GM12864 (cell line): ENCODE measurements at regions not wholly inside any gene's neighbourhood (a gene's known extent, or its start where the extent isn't known, plus 50 kb on each side); places are given as distances from the start of the nearest gene placed in this dataset.

Experiments
- DNase-seq: peaks from one replicate; pipeline ENCODE4 v3.0.0-alpha.2; 2011; ENCODE audit warnings: low read depth
- H3K4me3 ChIP-seq: 2 replicates; pipeline ENCODE4 v1.5.1; 2011; ENCODE audit warnings: mild to moderate bottlenecking, low read depth, low read length, control low read depth
- TF ChIP-seq, protein P1 (sequence below): IDR thresholded peaks from 2 replicates; pipeline ENCODE4 v1.5.1; 2011; ENCODE audit warnings: low read depth, mild to moderate bottlenecking, moderate library complexity, low read length, control low read depth, inconsistent platforms; ENCODE audit errors: missing control alignments

DNA sequence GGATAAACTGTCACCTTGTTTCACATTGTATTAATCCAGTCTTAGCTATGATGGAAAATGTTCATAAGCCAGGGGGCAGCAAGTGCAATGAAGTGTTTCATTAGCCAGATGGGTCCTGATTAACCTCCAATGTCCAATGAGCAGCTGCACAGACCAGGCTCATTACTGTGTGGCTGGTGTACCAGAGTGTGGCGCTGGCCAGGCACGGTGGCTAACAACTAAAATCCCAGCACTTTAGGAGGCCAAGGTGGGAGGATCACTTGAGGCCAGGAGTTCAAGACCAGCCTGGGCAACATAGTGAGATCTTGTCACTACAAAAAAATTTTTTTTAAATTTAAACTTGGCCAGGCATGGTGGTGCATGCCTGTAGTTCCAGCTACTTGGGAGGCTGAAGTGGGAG, 201.7 kb upstream of the FOXQ1 start:
- DNase-seq, result no peak
- TF ChIP-seq, protein P1, sequence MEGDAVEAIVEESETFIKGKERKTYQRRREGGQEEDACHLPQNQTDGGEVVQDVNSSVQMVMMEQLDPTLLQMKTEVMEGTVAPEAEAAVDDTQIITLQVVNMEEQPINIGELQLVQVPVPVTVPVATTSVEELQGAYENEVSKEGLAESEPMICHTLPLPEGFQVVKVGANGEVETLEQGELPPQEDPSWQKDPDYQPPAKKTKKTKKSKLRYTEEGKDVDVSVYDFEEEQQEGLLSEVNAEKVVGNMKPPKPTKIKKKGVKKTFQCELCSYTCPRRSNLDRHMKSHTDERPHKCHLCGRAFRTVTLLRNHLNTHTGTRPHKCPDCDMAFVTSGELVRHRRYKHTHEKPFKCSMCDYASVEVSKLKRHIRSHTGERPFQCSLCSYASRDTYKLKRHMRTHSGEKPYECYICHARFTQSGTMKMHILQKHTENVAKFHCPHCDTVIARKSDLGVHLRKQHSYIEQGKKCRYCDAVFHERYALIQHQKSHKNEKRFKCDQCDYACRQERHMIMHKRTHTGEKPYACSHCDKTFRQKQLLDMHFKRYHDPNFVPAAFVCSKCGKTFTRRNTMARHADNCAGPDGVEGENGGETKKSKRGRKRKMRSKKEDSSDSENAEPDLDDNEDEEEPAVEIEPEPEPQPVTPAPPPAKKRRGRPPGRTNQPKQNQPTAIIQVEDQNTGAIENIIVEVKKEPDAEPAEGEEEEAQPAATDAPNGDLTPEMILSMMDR, result no peak
- H3K4me3 ChIP-seq, result no peak overlapping the region

DNA sequence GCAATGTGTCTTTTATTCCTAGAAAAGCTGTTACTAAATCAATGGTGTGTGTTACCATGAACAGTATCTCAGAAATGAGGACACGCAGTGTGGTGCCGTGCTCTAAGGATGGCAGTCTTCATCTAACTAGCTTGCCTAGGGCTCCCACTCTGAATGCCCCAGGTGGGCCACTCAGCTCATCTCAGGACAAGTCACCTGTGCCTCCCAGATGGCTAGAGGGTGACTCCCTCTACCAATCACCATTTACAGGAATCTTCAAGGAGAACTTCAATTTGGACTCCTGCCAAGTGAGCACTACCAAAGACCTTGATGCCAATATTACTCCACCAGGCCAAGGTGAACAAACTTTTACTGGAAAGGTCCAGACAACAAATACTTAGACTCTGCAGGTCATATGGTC, 202.8 kb upstream of the FOXQ1 start:
- TF ChIP-seq, protein P1, result no peak
- DNase-seq, result no peak
- no peak overlapping the region for H3K4me3 ChIP-seq

DNA sequence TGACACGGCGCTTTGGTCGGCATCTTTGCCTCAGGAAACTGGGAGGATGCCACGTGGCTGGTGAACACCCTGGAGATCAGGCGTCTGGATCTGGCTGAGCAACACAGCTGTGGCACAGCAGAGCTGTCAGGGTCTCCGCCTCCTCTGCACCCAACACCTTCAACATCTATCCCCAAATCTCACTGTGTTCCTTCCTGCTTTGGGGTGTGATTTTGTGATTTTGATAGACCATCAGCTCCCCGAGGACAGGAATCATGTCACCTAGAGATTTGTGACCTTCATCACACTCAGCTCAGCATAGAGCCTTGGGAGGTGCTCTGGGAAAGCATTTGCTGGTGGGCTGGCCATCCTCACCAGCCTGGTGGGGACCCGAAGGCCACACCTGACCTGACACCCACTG, 203.7 kb upstream of the FOXQ1 start:
- H3K4me3 ChIP-seq, result no peak overlapping the region
- DNase-seq, result no peak
- TF ChIP-seq, protein P1, result no peak

DNA sequence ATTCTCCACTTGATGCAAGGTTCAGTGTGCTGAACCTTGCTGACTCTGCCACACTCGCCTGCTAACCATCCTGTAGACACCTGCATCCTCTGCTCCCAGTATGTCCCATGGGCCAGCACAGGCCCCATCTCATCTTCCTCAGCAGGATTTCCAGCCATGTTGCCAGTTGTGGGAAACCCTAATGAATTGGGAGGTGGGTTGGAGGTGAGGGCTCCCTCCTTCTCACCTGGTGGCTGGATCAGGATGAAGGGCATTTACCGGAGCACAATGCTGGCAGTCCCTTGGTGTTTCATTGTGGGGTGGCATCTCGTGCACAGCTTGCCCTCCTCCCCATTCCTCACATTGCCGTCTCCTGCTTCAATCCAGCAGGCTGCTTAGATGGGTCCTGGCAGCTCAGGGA, 204.3 kb upstream of the FOXQ1 start:
- TF ChIP-seq, protein P1, result no peak
- no peak for DNase-seq
- H3K4me3 ChIP-seq, result no peak overlapping the region

DNA sequence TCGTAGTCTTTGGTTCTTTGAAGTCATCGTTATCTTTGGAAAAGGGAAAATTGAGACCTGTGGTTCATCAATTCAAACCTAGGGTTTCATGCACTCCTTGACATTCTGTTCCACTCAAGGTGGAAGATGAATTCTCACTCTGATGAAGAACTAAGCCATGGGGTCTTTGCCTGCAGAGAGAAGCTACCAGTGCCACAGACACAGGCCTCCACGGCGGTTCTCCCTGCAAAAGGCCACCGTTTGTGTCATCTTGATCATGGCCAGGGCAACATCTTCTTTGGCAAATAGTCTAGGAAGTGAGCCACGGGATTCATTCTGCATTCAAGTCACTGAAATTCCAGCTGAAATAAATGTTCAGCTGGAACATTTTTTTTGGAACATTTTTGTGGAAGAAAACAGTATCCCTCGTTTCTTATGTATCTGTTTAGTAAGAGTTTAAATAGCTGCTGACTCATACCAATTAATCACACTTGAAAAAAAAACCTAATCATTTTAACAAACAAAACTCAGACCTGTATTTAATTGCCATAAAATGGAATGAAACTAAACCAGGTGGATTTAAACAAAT, 206.0 kb upstream of the FOXQ1 start:
- no peak overlapping the region for H3K4me3 ChIP-seq
- DNase-seq, result no peak
- TF ChIP-seq, protein P1, result no peak

DNA sequence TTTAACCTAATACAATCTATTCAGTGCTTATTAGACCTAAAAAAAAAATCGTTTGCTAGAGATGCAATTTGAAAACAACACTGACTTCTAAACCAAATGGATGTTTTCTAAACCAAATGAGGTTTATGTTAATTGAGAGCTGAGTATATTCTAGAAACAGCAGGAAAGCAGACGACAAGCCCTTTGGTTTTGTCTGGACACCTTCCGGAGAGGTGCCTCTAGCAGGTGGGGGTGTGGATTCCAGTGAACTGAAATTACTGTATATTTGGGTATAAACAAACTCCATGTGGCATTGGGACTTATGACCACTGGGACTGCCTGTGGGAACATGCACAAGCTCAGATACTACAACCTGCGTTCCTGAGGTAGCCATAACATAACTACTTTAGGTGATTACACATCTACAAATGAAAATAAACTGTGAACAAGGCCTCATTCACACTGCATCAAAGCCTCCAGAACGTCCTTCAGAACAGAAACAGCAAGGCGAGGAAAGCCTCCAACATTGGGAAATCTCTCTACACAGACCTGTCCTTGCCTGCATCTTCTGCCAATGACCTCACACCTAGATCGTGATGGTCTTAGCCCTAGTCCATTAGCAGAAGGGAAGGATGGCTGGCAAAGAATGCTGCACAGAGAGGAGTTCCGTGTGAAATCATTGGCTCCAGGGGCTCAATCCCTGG, 206.8 kb upstream of the FOXQ1 start:
- no peak for DNase-seq
- TF ChIP-seq, protein P1, result no peak
- H3K4me3 ChIP-seq, result no peak overlapping the region
